Nephron progenitor cell (in vitro differentiated cells): ENCODE measurements at regions not wholly inside any gene's neighbourhood (a gene's known extent, or its start where the extent isn't known, plus 50 kb on each side); places are given as distances from the start of the nearest gene placed in this dataset.

Source experiments
- DNase-seq: peaks from one replicate; pipeline ENCODE4 v3.0.0; 2021
- H3K27ac Mint-ChIP-seq: 2 replicates; pipeline ENCODE4 v1.8.0; 2021; ENCODE audit warnings: mild to moderate bottlenecking, moderate library complexity, mixed read lengths
- H3K27me3 Mint-ChIP-seq: 2 replicates; pipeline ENCODE4 v1.8.0; 2021; ENCODE audit warnings: mild to moderate bottlenecking, low read depth, mixed read lengths; ENCODE audit not compliant: poor library complexity
- H3K36me3 Mint-ChIP-seq: 2 replicates; pipeline ENCODE4 v1.8.0; 2021; ENCODE audit warnings: low read depth, mixed read lengths
- H3K4me1 Mint-ChIP-seq: 2 replicates; pipeline ENCODE4 v1.8.0; 2021; ENCODE audit warnings: mixed read lengths
- H3K4me3 Mint-ChIP-seq: 2 replicates; pipeline ENCODE4 v1.8.0; 2021; ENCODE audit warnings: mild to moderate bottlenecking, moderate library complexity, mixed read lengths
- H3K9me3 Mint-ChIP-seq: 2 replicates; pipeline ENCODE4 v1.8.0; 2021; ENCODE audit warnings: mild to moderate bottlenecking, moderate library complexity, mixed read lengths
- CTCF ChIP-seq: fragments of 200-600 bp; sonication (generic); IDR thresholded peaks from 2 replicates; pipeline ENCODE4 v1.5.0; 2021; ENCODE audit warnings: antibody characterized with exemption

DNA sequence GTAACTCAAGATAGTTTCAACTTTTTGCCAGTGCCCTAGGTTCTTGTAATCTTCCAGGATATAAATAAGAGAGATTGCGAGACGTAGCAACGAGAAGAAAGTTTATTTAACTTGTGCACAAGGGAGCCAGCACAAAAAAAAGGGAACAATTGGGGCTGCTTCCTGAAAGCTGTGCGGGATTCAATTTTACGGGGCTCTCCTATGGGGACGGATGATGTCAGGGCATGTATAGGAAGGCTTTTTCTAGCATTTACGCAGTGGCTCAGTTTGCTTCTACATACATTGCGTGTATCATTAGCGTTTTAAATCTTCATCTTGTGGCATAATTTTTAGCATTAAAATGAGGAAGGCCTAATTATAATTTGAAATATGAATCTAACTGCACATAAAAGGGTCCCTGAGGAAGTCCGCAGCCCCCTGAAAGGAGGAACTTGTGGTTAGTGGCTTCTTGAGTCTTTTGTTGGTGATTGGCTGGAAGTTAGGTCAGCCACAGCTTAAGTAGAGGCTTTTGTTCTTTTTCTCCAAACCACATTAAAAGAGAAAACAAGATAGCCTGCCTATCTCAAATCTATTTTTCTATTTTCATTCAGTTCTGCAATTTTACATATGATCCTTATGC is 668.2 kb upstream of the NDST4 start:
- no peak for DNase-seq
- no peak for TF ChIP-seq CTCF
- Mint-ChIP-seq H3K36me3 (no peaks in the 10 kb centered on the region), H3K27me3 (no peaks in the 10 kb centered on the region), H3K4me3 (no peak overlapping the region), H3K27ac (no peak overlapping the region), H3K4me1 (no peaks in the 10 kb centered on the region), H3K9me3 (no peaks in the 10 kb centered on the region)

- H3K27me3 Mint-ChIP-seq, result no peaks in the 10 kb centered on the region
- H3K9me3 Mint-ChIP-seq, result no peaks in the 10 kb centered on the region
- H3K4me1 Mint-ChIP-seq, result no peaks in the 10 kb centered on the region
- H3K4me3 Mint-ChIP-seq, result no peak overlapping the region
- no peak for TF ChIP-seq CTCF
- DNase-seq, result no peak
- H3K27ac Mint-ChIP-seq, result no peak overlapping the region
- H3K36me3 Mint-ChIP-seq, result no peaks in the 10 kb centered on the region
These were observed 667.4 kb upstream of the NDST4 start for GRCh38 chr4:115780835-115781234.

DNA sequence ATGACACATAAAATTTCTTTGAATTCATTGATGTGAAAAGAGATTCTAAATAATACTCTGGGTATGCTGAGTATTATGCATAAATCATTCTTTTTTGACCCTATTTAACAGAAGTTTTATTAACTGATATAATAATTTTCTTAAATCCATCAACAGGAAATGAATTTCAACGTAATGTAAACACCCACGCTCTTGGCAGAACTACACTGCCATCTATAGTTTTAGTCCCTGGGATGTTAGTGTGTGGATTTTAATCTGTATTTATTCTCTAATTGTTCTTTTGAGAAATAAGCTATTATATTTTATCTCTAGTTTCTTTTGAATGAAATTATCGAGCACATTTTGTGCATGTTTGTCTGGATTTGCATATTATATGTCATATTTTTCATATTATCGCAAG is 666.8 kb upstream of the NDST4 start:
- DNase-seq, result no peak
- H3K27ac Mint-ChIP-seq, result no peak overlapping the region
- no peaks in the 10 kb centered on the region for H3K9me3 Mint-ChIP-seq
- no peaks in the 10 kb centered on the region for H3K36me3 Mint-ChIP-seq
- H3K27me3 Mint-ChIP-seq, result no peaks in the 10 kb centered on the region
- no peak for TF ChIP-seq CTCF
- H3K4me1 Mint-ChIP-seq, result no peaks in the 10 kb centered on the region
- no peak overlapping the region for H3K4me3 Mint-ChIP-seq

- H3K4me3 Mint-ChIP-seq, result no peak overlapping the region
- H3K9me3 Mint-ChIP-seq, result no peaks in the 10 kb centered on the region
- H3K4me1 Mint-ChIP-seq, result no peaks in the 10 kb centered on the region
- DNase-seq, result no peak
- H3K36me3 Mint-ChIP-seq, result no peaks in the 10 kb centered on the region
- peaks cover 3% of the 10 kb centered on the region for H3K27me3 Mint-ChIP-seq
- no peak for TF ChIP-seq CTCF
- H3K27ac Mint-ChIP-seq, result no peak overlapping the region
These were observed 656.7 kb upstream of the NDST4 start for GRCh38 chr4:115770046-115770543.

DNA sequence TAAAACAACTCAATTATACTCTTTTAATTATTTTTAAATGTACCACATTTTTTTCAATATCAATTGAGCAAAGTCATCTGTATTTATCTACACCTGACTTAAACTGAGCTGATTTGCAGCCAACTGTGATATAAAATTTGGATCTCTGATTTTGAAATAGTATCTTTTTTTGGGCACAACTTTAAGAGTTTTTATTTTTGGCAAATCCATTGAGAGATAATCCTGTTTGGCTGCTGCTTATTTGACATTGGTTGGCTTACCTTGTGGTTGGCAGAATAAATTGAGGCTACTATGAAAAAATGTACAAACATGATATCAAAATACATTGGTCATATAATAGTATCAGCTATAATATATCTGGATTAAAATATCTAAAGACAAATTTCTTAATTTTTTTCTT is 656.0 kb upstream of the NDST4 start:
- H3K4me1 Mint-ChIP-seq, result no peaks in the 10 kb centered on the region
- H3K27ac Mint-ChIP-seq, result no peak overlapping the region
- no peak for DNase-seq
- TF ChIP-seq CTCF, result no peak
- H3K4me3 Mint-ChIP-seq, result no peak overlapping the region
- H3K27me3 Mint-ChIP-seq, result peaks cover 3% of the 10 kb centered on the region
- no peaks in the 10 kb centered on the region for H3K36me3 Mint-ChIP-seq
- H3K9me3 Mint-ChIP-seq, result no peaks in the 10 kb centered on the region

GRCh38 chr4:115763051-115763450 is 649.6 kb upstream of the NDST4 start:
- H3K9me3 Mint-ChIP-seq, result no peaks in the 10 kb centered on the region
- no peaks in the 10 kb centered on the region for H3K4me1 Mint-ChIP-seq
- no peak for DNase-seq
- TF ChIP-seq CTCF, result no peak
- peaks cover 3% of the 10 kb centered on the region for H3K27me3 Mint-ChIP-seq
- no peak overlapping the region for H3K27ac Mint-ChIP-seq
- no peak overlapping the region for H3K4me3 Mint-ChIP-seq
- no peaks in the 10 kb centered on the region for H3K36me3 Mint-ChIP-seq
